ENCODE measurements at regions not wholly inside any gene's neighbourhood (a gene's known extent, or its start where the extent isn't known, plus 50 kb on each side); places are given as distances from the start of the nearest gene placed in this dataset.

GRCh38 chr1:98352378-98352777, 309.1 kb upstream of the SNX7 start:
- in situ Hi-C loops (cut with HindIII; ENCODE audit: low pct_unique_long_range_greater_than_20kb, low sequenced_read_pairs): no loop called here
- DNase-seq (ENCODE audit: low read depth in 1 of 2, low spot score in 1 of 2): no peak
- TF ChIP-seq JUND (IDR thresholded peaks at IDR 0.05; ENCODE audit: low read depth): no peak

DNA sequence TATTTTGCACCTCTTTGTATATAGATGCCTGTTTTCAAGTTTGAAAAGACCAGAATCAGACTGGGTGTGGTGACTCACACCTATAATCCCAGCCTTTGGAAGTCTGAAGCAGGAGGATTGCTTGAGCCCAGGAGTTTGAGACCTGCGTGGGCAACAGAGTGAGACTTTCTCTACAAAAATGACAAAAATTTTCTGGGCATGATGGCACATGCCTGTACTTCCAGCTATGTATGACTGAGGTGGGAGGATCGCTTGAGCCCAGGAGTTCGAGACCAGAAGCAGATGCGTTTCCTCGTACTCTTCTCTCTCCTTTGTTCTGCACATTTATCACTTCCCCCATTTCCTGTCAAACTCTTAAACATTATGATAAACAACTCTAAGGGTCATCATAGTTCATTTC, 310.0 kb upstream of the SNX7 start:
- DNase-seq (ENCODE audit: low read depth in 1 of 2, low spot score in 1 of 2): no peak
- TF ChIP-seq JUND (IDR thresholded peaks at IDR 0.05; ENCODE audit: low read depth): no peak
- in situ Hi-C loops (cut with HindIII; ENCODE audit: low pct_unique_long_range_greater_than_20kb, low sequenced_read_pairs): no loop called here

- TF ChIP-seq JUND (IDR thresholded peaks at IDR 0.05; ENCODE audit: low read depth): no peak
- in situ Hi-C loops (cut with HindIII; ENCODE audit: low pct_unique_long_range_greater_than_20kb, low sequenced_read_pairs): no loop called here
- DNase-seq (ENCODE audit: low read depth in 1 of 2, low spot score in 1 of 2): no peak
Observed at GRCh38 chr1:98345417-98345816, 316.1 kb upstream of the SNX7 start.

DNA sequence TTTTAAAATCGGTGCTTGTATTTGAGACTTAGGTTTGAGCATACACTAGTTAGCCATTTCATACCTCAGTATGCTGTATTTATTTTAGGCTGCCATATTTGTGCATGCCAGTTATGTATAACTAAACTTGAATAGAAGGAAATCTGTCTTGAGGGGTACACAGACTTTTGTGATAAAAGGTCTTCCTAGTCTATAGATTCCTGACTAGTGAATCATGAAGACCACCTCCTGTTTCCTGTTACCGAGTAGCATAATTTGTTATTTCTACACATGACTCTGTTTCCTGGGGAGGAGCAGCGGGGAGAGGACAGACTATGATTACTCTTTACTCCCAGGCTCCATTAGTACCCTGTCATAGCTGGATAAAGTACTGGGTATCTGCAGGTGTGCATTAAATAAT, 316.8 kb upstream of the SNX7 start:
- in situ Hi-C loops (cut with HindIII; ENCODE audit: low pct_unique_long_range_greater_than_20kb, low sequenced_read_pairs): no loop called here
- no peak for DNase-seq (ENCODE audit: low read depth in 1 of 2, low spot score in 1 of 2)
- no peak for TF ChIP-seq JUND (IDR thresholded peaks at IDR 0.05; ENCODE audit: low read depth)

DNA sequence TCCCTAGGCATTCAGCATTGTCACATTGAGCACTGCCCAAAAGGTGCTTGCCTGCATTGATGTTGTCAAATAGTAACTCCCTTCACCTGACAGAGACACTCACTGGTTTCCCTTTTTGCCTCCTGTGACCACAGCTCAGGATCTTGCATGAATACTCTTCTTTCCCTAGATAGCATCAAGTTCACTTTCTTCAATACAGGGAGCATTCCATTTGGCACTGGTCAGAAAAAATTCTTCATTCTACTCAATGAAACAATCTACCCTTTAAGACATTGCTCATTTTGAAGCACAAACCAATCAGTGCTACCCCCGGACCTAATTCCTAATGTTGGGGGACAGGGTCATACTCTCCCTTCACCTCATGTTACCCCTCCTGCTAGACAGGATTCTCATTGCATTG, 319.0 kb upstream of the SNX7 start:
- no peak for DNase-seq (ENCODE audit: low read depth in 1 of 2, low spot score in 1 of 2)
- in situ Hi-C loops (cut with HindIII; ENCODE audit: low pct_unique_long_range_greater_than_20kb, low sequenced_read_pairs): no loop called here
- no peak for TF ChIP-seq JUND (IDR thresholded peaks at IDR 0.05; ENCODE audit: low read depth)

DNA sequence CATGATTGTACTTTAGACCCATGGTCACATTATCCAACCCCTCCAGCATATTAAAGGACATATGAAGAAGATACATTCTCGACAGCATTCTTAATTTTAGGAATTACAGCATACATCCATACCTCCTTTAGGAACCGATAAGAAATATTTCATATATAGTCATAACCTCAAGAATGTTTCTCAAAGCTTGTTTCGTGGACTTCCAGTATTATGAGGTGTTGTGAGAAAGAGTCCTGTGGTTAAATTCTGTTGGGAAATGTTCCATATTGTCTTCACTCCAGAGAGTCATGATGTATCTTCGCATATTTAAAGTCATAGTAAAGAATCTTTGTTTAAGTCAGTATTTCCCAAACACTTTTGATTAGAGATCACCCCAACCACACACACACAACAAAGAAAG, 321.0 kb upstream of the SNX7 start:
- TF ChIP-seq JUND (IDR thresholded peaks at IDR 0.05; ENCODE audit: low read depth): no peak
- in situ Hi-C loops (cut with HindIII; ENCODE audit: low pct_unique_long_range_greater_than_20kb, low sequenced_read_pairs): no loop called here
- no peak for DNase-seq (ENCODE audit: low read depth in 1 of 2, low spot score in 1 of 2)

GRCh38 chr1:98336472-98337083, 324.9 kb upstream of the SNX7 start:
- TF ChIP-seq JUND (IDR thresholded peaks at IDR 0.05; ENCODE audit: low read depth): no peak
- in situ Hi-C loops (cut with HindIII; ENCODE audit: low pct_unique_long_range_greater_than_20kb, low sequenced_read_pairs): no loop called here
- DNase-seq (ENCODE audit: low read depth in 1 of 2, low spot score in 1 of 2): no peak

DNA sequence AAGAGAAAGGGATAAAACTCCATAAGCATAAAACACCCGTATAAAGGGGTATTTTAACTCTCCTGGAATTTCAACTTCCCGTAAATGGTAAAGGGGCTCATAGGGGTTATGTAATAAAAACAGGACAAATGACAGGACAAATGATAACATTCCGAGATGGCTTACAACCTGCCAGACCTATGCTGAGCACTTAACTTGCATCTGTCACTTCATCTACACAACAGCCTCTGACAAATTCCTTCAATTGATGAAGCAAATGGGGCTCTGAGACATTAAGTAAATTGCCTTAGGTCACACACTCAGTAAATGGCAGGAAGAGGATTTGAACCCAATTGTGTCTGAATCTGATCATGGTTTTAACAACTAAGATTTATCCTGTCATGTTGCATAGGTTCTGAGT, 327.6 kb upstream of the SNX7 start:
- in situ Hi-C loops (cut with HindIII; ENCODE audit: low pct_unique_long_range_greater_than_20kb, low sequenced_read_pairs): no loop called here
- no peak for DNase-seq (ENCODE audit: low read depth in 1 of 2, low spot score in 1 of 2)
- TF ChIP-seq JUND (IDR thresholded peaks at IDR 0.05; ENCODE audit: low read depth): no peak

GRCh38 chr1:98333406-98333805, 328.1 kb upstream of the SNX7 start:
- in situ Hi-C loops (cut with HindIII; ENCODE audit: low pct_unique_long_range_greater_than_20kb, low sequenced_read_pairs): no loop called here
- DNase-seq (ENCODE audit: low read depth in 1 of 2, low spot score in 1 of 2): no peak
- TF ChIP-seq JUND (IDR thresholded peaks at IDR 0.05; ENCODE audit: low read depth): no peak

DNA sequence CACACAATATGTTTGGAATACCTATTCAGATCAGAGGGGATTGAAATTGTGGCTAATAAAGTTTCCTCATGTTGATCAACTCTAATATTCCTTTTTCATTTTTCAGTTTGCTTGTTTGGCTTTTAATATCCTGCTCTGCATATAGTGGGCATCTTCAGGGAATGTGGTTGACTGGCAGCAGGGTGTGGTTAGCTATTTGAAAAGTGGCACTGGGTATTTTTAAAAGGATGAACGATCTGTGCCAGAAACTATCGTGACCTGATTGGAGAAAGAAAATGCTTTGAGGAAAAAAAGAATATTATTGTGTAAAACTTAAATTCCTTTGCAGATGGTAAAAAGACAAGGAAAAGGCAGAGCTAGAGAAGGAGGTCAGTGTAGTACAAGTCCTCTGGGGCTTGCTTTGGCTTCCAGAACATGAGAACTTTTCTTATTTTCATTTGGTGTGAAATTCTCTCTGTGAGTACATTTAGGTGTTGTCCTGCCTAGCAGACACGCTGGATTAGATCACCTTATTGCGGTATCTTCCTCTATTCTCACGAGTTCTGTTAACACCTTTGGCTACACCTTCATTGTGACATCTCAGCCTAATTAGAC, 329.7 kb upstream of the SNX7 start:
- no peak for DNase-seq (ENCODE audit: low read depth in 1 of 2, low spot score in 1 of 2)
- in situ Hi-C loops (cut with HindIII; ENCODE audit: low pct_unique_long_range_greater_than_20kb, low sequenced_read_pairs): no loop called here
- TF ChIP-seq JUND (IDR thresholded peaks at IDR 0.05; ENCODE audit: low read depth): no peak

- in situ Hi-C loops (cut with HindIII; ENCODE audit: low pct_unique_long_range_greater_than_20kb, low sequenced_read_pairs): no loop called here
- no peak for TF ChIP-seq JUND (IDR thresholded peaks at IDR 0.05; ENCODE audit: low read depth)
- DNase-seq (ENCODE audit: low read depth in 1 of 2, low spot score in 1 of 2): no peak
Observed at GRCh38 chr1:98331243-98331642, 330.3 kb upstream of the SNX7 start.

DNA sequence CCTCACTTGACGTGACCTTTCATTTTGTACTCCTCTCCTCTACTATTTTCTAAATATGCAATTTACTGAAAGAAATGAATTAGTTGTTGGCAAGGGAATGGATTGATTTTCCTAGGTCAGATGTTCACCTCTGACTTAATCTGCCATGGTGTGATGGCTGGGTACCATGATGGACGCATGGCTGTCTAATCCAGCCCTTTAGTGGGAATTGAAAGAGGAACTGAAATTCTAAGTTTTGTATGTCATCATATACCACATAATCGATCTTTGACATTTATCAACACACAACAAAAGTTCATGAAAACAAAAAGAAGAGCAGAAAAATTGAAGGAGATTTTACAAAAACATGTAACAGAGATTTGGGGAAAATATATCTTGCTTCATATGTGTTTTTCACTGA, 331.3 kb upstream of the SNX7 start:
- TF ChIP-seq JUND (IDR thresholded peaks at IDR 0.05; ENCODE audit: low read depth): no peak
- in situ Hi-C loops (cut with HindIII; ENCODE audit: low pct_unique_long_range_greater_than_20kb, low sequenced_read_pairs): no loop called here
- no peak for DNase-seq (ENCODE audit: low read depth in 1 of 2, low spot score in 1 of 2)

DNA sequence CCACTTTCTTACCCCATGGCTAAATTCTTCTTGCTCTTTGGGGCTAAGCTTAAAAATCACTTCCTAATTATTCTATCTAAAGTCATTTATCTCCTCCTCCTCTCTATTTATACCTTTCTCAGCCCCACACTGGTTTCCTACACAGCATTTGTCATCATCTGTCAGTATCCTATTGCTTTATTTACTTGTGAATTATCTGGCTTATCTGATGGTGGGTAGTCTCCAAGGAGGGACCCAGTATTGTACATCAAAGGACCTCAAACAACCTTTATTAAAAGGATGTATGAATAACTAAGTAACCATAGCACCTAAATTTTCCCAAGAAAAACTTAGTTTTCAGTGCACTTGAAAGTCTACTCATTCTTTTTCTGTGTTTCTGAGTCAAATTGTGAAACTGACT, 332.7 kb upstream of the SNX7 start:
- in situ Hi-C loops (cut with HindIII; ENCODE audit: low pct_unique_long_range_greater_than_20kb, low sequenced_read_pairs): no loop called here
- TF ChIP-seq JUND (IDR thresholded peaks at IDR 0.05; ENCODE audit: low read depth): no peak
- no peak for DNase-seq (ENCODE audit: low read depth in 1 of 2, low spot score in 1 of 2)

Data from T47D (cell line).